ENCODE measurements at regions not wholly inside any gene's neighbourhood (a gene's known extent, or its start where the extent isn't known, plus 50 kb on each side); places are given as distances from the start of the nearest gene placed in this dataset.

- TF ChIP-seq, protein P1, sequence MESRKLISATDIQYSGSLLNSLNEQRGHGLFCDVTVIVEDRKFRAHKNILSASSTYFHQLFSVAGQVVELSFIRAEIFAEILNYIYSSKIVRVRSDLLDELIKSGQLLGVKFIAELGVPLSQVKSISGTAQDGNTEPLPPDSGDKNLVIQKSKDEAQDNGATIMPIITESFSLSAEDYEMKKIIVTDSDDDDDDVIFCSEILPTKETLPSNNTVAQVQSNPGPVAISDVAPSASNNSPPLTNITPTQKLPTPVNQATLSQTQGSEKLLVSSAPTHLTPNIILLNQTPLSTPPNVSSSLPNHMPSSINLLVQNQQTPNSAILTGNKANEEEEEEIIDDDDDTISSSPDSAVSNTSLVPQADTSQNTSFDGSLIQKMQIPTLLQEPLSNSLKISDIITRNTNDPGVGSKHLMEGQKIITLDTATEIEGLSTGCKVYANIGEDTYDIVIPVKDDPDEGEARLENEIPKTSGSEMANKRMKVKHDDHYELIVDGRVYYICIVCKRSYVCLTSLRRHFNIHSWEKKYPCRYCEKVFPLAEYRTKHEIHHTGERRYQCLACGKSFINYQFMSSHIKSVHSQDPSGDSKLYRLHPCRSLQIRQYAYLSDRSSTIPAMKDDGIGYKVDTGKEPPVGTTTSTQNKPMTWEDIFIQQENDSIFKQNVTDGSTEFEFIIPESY (IDR thresholded peaks at IDR 0.05; ENCODE audit: extremely low read depth, insufficient replicate concordance, low read length), result no peak
- no peak for TF ChIP-seq CEBPB (IDR thresholded peaks at IDR 0.05; ENCODE audit: low read depth)
These were observed 73.7 kb downstream of the GADD45G start (continued) for GRCh38 chr9:89678396-89679015.

DNA sequence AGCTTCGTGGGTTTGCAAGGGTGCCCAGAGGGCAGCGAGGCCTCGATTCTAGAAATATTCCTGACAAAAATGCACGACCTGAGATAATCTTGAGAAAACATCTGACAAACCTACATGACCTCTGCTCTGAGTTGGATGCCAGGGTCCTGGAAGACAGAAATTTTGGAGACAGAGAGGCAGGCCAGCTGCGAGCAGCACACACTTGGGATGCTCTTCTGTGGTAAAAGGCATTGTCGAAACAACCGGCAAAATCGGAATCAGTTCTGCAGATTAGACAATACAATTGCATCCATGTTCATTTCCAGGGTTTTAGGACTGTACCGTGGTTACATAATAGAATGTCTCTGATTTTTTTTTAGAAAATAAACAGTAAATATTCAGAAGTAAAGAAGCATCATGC lies 74.2 kb downstream of the GADD45G start:
- Histone ChIP-seq H3K4me1 (ENCODE audit: control insufficient read depth in 1 of 2, insufficient read depth in 2 of 2, low read length in 2 of 2) (no peaks in the 10 kb centered on the region), H3K4me3 (replicated peaks in 1 of 2; ENCODE audit: low read depth in 1 of 2, low read length in 2 of 2) (no peak overlapping the region), H3K9me3 (ENCODE audit: control insufficient read depth in 1 of 2, insufficient read depth in 1 of 2, low read depth in 1 of 2, low read length in 2 of 2) (no peaks in the 10 kb centered on the region), H2AFZ (ENCODE audit: low read depth, low read length, poor library complexity, severe bottlenecking) (no peak overlapping the region), H4K20me1 (ENCODE audit: insufficient read depth) (no peaks in the 10 kb centered on the region), H3K27ac (ENCODE audit: low read depth, low read length) (no peak overlapping the region), H3K4me2 (ENCODE audit: low read length) (no peak overlapping the region), H3K9ac (ENCODE audit: low read length) (no peak overlapping the region), H3K9me2 (ENCODE audit: insufficient read depth) (no peaks in the 10 kb centered on the region), H3K27me3 (ENCODE audit: insufficient read depth, low read length) (no peaks in the 10 kb centered on the region), H3K36me3 (ENCODE audit: control insufficient read depth in 1 of 2, insufficient read depth in 2 of 2, low read length in 2 of 2) (no peaks in the 10 kb centered on the region), H3K79me2 (ENCODE audit: insufficient read depth, low read length) (no peaks in the 10 kb centered on the region)
- no peak for ATAC-seq
- ChIA-PET RAD21 (ENCODE audit: low non-redundant PET in 1 of 2, low total read pairs in 2 of 2, uncharacterized antibody in 2 of 2, unreplicated experiment in 2 of 2) (no interaction called here), POLR2A (no interaction called here), CTCF (no interaction called here)
- BruUV-seq (replicated peaks), result no TSS peak
- intact Hi-C loops (cut with micrococcal nuclease), result no loop called here
- DNase-seq (ENCODE audit: low read depth, low spot score), result no peak
- TF ChIP-seq CEBPB (IDR thresholded peaks at IDR 0.05; ENCODE audit: low read depth), result no peak
- no peak for TF ChIP-seq TCF7L2 (IDR thresholded peaks at IDR 0.05; ENCODE audit: borderline replicate concordance, extremely low read depth, insufficient read depth, insufficient read length)
- no peak for TF ChIP-seq ZFX (IDR thresholded peaks at IDR 0.05)
- no peak for TF ChIP-seq FOSL1 (IDR thresholded peaks at IDR 0.05; ENCODE audit: low read depth)
- TF ChIP-seq ATF3 (IDR thresholded peaks at IDR 0.05), result no peak
- no peak for TF ChIP-seq RAD21 (IDR thresholded peaks at IDR 0.05; ENCODE audit: low read depth)
- TF ChIP-seq, protein P2, sequence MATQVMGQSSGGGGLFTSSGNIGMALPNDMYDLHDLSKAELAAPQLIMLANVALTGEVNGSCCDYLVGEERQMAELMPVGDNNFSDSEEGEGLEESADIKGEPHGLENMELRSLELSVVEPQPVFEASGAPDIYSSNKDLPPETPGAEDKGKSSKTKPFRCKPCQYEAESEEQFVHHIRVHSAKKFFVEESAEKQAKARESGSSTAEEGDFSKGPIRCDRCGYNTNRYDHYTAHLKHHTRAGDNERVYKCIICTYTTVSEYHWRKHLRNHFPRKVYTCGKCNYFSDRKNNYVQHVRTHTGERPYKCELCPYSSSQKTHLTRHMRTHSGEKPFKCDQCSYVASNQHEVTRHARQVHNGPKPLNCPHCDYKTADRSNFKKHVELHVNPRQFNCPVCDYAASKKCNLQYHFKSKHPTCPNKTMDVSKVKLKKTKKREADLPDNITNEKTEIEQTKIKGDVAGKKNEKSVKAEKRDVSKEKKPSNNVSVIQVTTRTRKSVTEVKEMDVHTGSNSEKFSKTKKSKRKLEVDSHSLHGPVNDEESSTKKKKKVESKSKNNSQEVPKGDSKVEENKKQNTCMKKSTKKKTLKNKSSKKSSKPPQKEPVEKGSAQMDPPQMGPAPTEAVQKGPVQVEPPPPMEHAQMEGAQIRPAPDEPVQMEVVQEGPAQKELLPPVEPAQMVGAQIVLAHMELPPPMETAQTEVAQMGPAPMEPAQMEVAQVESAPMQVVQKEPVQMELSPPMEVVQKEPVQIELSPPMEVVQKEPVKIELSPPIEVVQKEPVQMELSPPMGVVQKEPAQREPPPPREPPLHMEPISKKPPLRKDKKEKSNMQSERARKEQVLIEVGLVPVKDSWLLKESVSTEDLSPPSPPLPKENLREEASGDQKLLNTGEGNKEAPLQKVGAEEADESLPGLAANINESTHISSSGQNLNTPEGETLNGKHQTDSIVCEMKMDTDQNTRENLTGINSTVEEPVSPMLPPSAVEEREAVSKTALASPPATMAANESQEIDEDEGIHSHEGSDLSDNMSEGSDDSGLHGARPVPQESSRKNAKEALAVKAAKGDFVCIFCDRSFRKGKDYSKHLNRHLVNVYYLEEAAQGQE (IDR thresholded peaks at IDR 0.05; ENCODE audit: low read depth), result no peak
- no peak for TF ChIP-seq SIN3A (IDR thresholded peaks at IDR 0.05; ENCODE audit: low read depth)
- TF ChIP-seq CTCF (IDR thresholded peaks at IDR 0.05 in 2 of 3, conservative IDR thresholded peaks at IDR 0.05 in 1 of 3; ENCODE audit: borderline replicate concordance in 1 of 3, insufficient read depth in 1 of 3, low read depth in 2 of 3, low read length in 2 of 3), result no peak
- TF ChIP-seq ELF1 (IDR thresholded peaks at IDR 0.05; ENCODE audit: borderline replicate concordance, low read depth), result no peak
- TF ChIP-seq POLR2AphosphoS5 (IDR thresholded peaks at IDR 0.05; ENCODE audit: low read depth, low read length), result no peak
- TF ChIP-seq SRF (IDR thresholded peaks at IDR 0.05; ENCODE audit: low read depth), result no peak
- no peak for TF ChIP-seq ZNF274 (IDR thresholded peaks at IDR 0.05; ENCODE audit: low read depth, low read length)
